ENCODE measurements at regions not wholly inside any gene's neighbourhood (a gene's known extent, or its start where the extent isn't known, plus 50 kb on each side); places are given as distances from the start of the nearest gene placed in this dataset.

- DNase-seq = no peak
These were observed 370.8 kb upstream of the SUCLG2 start for GRCh38 chr3:68025189-68025588.

- no peak for DNase-seq
These were observed 365.5 kb upstream of the SUCLG2 start for GRCh38 chr3:68019876-68020275.

- no peak for DNase-seq
These were observed 363.9 kb upstream of the SUCLG2 start for GRCh38 chr3:68018275-68018674.

- no peak for DNase-seq
These were observed 362.7 kb upstream of the SUCLG2 start for GRCh38 chr3:68017069-68017468.

- DNase-seq = no peak
These were observed 355.5 kb upstream of the SUCLG2 start for GRCh38 chr3:68009900-68010299.

- DNase-seq = no peak
These were observed 353.3 kb upstream of the SUCLG2 start for GRCh38 chr3:68007621-68008226.

- DNase-seq = no peak
These were observed 352.2 kb upstream of the SUCLG2 start for GRCh38 chr3:68006646-68007045.

GRCh38 chr3:68004091-68004490, 349.7 kb upstream of the SUCLG2 start:
- no peak for DNase-seq

GRCh38 chr3:67998281-67998680, 343.9 kb upstream of the SUCLG2 start:
- no peak for DNase-seq

GRCh38 chr3:67995206-67995605, 340.8 kb upstream of the SUCLG2 start:
- no peak for DNase-seq

GRCh38 chr3:67986706-67987105, 332.3 kb upstream of the SUCLG2 start:
- no peak for DNase-seq

GRCh38 chr3:67983166-67983565, 328.8 kb upstream of the SUCLG2 start:
- DNase-seq = no peak

GRCh38 chr3:67981077-67981476, 326.7 kb upstream of the SUCLG2 start:
- no peak for DNase-seq

GRCh38 chr3:67979342-67979741, 324.9 kb upstream of the SUCLG2 start:
- no peak for DNase-seq

- DNase-seq = no peak
These were observed 323.4 kb upstream of the SUCLG2 start for GRCh38 chr3:67977762-67978161.

GRCh38 chr3:67976663-67977062, 322.3 kb upstream of the SUCLG2 start:
- no peak for DNase-seq

GRCh38 chr3:67964596-67964995, 310.2 kb upstream of the SUCLG2 start:
- DNase-seq = no peak

GRCh38 chr3:67957268-67957667, 302.9 kb upstream of the SUCLG2 start:
- no peak for DNase-seq

GRCh38 chr3:67947808-67948508, 293.5 kb upstream of the SUCLG2 start:
- DNase-seq = peak; percentile 24

- no peak for DNase-seq
These were observed 292.0 kb upstream of the SUCLG2 start for GRCh38 chr3:67946436-67946835.

- DNase-seq = no peak
These were observed 289.1 kb upstream of the SUCLG2 start for GRCh38 chr3:67943546-67943945.

GRCh38 chr3:67941433-67942030, 287.1 kb upstream of the SUCLG2 start:
- no peak for DNase-seq

- no peak for DNase-seq
These were observed 286.0 kb upstream of the SUCLG2 start for GRCh38 chr3:67940210-67940952.

All from NCI-H187 treated with DMSO at 0.1 percent for 48 hours (cell line).